Right renal pelvis (tissue), 4 donors: ENCODE measurements at regions not wholly inside any gene's neighbourhood (a gene's known extent, or its start where the extent isn't known, plus 50 kb on each side); places are given as distances from the start of the nearest gene placed in this dataset.

Source experiments
- DNase-seq, 4 donors: peaks; one replicate each; pipeline ENCODE4 v3.0.0-alpha.2; 2013; ENCODE audit warnings: low read depth in 4 of 4, low spot score in 3 of 4, missing footprints in 1 of 4

DNA sequence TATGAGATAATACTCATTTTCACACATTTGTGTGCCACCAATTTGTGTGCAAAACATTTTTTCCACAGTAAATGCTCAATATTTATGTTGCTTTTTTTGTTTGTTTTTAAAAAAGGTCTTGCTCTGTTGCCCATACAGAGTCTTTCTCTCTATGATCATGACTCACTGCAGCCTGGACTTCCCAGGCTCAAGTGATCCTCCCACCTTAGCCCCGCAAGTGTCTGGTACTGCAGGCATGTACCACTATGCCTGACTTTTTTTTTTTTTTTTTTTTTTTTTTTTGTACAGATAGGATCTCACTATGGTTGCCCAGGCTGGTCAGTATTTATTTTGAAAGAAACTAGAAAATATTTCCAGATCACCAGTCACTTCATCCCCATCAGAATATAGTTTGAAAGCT, 297.8 kb upstream of the GYPC start:
- DNase-seq, result no peak

DNA sequence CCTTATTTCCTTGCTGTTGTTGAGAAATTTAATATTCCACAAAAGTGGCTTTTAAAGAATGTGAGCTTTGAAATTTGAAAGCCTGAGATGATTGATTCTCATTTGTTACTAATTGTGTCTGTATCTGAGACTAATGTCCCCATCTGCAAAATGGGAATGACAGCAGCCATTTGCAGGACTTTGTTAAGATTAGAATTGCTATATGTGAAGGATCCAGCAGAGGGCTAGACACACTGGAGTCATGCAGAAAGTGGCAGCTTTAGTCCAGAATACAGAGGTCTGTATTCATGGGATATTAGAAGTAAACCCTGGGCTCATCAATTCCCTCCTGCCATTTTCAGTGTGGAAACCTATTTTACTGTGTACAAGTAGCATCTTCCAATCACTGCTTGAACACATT, 296.5 kb upstream of the GYPC start:
- no peak for DNase-seq

DNA sequence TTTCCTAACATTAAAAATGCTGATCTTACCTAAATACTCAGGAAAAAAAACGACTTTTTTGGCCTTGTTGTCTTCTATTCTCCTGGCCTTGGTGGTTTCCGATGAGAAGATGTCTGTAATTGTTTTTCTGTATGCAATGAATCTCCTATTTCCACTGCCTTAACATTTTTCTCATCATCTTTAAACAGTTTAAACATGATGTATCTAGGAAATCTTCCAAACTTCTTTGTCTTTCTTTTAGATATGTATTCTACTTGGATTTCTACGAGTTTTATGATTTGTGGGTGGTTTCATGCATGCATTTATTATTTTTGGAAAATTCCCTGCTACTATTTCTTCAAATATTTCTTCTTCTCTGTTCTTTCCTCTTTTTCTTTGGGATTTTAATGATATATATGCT, 288.6 kb upstream of the GYPC start:
- DNase-seq, result no peak

DNA sequence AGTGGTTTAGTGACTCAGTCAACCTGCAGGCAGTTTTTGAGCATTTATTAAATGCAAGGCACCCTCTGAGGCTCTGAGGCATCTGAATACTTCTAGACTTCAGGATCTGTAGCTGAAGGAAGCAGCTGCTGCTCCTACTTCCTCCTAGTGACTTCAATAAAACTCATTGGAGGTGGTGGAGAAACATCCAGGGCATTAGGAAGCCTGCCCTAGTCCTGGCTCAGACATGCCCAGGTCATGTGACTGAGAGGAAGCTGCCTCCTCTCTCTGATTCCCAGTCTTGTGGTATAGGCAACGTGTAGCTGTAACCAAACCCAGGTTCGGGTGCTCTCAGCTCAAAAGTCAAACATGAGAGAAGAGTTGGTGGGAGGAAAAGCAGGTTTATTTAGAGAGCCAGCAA, 287.2 kb upstream of the GYPC start:
- DNase-seq, result no peak

DNA sequence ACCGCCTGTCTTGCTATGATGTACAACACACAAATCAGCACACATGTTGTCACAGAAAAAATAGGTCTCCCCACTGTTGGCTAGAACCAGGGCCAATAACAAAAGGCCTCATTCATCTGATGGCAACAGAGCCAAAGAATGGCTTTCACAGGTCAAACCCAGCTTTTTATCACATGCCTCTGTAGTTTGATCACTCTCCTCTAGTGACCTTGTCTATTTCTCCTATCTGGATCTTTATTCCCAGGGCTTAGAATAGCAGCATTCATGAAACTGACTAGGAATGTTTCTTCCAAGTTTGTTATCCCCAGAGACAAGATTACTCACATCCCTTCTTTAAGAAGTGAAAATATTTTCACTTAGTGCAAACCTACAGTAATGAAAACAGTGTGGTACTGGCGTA, 285.8 kb upstream of the GYPC start:
- no peak for DNase-seq

DNA sequence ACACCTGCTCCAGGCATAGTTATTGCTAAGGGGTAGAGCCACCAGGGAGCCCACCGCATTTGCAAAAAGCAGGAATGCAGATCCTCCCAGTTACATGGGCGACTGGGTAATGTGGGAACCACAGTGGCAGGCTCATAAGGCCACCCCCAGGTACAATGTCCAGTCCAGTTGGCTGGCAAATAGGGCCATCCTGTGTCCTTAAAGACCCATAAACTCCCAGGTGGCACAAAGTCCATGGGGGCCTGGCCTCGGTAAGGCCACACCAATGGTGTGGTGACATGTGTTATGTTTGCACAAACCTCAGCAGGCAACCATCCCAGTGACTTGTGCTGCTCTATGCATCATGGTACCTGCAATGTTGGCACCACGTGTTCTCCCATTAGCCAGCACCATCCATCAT, 283.6 kb upstream of the GYPC start:
- no peak for DNase-seq

DNA sequence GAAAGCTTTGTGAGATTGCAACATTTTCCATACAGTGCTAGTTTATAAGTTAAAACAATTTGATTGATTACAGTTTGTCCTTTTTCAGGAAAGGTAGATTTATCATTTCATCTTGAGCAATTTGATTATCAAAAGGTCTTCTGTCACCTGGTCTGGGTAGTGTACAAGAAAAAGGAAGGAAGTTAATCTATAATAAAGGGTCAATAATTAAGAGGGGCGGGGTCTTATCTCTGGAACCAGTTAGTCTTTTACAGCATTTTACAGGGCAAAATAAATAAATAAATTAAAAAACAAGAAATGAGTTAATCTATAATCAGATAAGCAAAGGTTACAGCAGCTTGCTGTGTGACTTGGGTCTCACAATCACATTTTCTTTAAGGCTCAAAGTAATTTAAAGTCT, 277.8 kb upstream of the GYPC start:
- DNase-seq, result no peak

DNA sequence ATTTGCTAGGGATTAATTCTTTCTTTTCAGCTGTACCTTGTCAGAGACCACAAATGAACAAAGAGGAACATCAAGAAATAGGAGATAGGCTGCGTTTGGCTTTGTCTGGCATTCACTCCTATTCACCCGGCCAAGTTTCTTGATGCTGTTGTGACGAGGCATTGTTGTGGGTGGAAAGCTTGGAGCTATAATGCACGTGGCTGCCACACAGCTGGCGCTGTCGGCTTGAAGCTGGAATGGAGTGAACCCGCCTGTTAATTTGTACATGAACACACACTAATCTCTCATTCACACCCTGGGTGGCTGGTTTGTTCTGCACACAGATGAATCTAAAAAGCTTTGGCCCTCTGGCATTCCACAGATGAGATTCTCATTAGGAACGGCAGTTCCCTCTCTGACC, 274.9 kb upstream of the GYPC start:
- no peak for DNase-seq

DNA sequence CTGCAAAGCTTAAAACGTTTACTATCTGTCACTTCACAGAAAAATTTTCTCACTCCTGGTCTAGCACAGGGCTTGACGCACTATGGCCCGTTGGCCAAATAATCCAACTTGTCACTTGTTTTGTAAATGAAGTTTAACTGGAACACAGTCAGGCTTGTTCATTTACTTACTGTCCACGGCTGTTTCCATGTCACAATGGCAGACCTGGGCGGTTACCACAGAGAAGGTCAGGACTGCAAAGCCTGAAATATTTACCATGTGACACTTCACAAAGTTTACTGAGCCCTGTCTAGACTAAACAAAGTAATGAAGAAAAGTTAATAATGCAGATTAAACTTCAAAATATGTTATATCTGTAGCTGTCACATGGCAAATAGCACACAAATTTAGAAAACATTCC, 273.0 kb upstream of the GYPC start:
- no peak for DNase-seq

DNA sequence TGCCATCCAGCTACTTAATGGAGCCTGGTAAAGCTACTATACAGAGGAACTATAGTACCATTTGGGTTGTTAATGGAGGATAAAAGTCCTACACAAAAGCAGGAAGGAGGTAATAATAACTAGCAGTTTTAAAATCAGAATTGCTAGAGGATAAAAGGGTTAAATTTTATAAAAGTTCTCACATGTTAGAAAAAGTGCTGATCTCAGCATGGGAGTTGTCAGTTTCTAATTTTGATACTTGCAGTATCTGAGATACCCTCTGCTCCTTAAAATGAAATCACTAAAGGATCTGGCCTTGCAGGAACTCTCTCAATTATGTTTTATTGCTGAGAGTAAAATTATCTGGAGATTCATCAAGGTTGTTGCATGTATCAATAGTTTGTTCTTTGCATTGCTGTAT, 272.2 kb upstream of the GYPC start:
- DNase-seq, result no peak

DNA sequence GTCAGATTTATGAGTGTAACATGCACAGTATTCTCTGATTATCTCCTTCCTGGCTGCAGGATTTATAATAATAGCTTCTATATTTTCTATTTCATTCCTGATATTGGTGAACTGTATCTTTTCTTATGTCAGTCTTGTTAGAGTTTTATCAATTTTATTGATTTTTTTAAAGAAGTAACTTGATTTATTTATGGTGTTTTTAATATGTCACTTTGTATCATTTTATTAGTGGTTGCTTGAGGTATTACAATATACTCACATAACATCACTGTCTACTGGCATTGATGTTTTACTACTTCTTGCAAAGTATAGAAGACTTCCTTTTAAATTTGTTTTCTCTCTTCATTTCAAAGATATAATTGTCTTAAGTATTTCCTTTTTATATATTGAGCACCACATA, 270.5 kb upstream of the GYPC start:
- no peak for DNase-seq

DNA sequence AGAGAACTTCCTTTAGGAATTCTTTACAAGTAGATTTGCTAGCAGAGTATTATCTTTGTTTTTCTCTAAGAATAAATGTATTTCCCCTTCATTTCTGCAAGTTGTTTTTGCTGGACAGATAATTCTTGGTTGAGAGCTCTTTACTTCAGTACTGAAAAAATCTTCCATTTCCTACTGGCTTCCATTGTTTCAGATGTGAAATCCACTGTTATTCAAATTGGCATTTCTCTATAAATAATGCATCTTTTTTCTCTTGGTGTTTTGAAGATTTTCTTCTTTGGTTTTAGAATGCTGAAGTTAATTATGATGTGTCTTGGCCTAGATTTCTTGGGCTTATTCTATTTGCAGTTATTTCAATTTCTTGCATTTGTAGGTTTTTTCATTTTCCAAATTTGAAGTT, 270.0 kb upstream of the GYPC start:
- DNase-seq, result no peak

DNA sequence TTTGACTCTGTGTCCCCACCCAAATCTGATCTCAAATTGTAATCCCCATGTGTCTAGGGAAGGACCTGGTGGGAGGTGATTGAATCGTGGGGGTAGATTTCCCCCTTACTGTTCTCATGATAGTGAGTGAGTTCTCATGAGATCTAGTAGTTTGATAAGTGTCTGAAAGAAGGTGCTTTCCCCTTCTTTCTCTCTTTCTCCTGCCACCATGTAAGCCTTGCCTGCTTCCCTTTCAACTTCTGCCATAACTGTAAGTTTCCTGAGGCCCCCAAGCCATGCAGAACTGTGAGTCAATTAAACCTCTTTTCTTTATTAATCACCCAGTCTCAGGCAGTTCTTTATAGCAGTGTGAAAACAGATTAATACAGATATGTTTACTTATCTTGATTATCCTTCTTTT, 266.5 kb upstream of the GYPC start:
- no peak for DNase-seq

DNA sequence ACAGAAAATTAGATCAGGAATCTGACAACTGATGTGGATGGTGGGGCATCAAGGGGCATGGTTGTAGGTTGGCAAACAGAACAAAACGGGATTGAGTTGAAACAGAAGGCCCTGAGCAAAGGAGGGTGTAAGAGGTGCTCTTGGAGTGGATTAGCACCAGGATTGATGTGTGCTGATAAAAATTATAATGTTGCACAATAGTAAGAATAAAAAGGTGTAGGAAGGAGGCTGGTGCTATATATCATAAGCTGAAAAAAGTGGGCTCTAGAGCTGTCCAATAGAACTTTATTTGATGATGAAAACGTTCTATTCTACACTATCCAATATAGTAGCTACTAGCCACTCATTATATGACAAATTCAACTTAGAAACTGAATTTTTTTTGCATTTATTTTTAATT, 263.1 kb upstream of the GYPC start:
- no peak for DNase-seq

DNA sequence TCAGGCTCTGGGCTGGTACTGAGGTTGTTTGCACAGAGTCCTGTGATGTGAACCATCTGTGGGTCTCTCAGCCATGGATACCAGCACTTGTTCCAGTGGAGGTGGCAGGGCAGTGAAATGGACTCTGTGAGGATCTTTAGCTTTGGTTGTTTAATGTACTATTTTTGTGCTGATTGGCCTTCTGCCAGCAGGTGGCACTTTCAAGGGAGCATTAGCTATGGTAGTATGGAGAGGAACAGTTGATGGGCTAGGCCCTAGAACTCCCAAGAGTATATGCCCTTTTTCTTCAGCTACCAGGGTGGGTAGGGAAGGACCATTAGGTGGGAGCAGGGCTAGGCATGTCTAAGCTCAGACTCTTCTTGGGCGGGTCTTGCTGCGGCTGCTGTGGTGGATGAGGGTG, 257.0 kb upstream of the GYPC start:
- DNase-seq, result no peak

DNA sequence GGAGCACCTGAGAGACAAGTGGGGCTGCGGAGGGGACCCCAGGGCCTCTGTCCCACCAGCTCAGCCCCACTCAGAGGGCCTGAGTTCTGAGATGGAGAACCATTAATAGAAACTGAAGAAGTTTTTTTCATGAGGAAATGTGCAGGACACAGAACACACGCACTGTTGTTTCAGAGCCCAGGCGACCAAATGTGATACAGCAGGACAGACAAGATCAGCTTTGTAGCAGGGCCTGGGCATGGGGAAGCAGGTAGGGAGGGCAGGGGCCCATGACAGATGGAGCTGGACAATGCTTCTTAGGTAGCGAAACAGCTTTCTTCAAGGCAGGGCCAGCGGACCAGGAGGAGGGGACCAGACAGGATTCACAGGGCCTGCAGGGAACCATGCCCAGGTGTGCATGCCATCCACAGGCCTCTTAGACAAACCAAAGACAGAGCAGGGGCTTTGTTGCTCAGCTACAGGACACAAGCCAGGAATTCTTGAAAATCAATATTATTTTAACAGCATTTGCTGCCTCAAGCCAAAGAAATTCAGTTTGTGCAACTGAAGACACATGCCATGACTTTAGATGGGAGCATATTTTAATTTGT, 252.8 kb upstream of the GYPC start:
- no peak for DNase-seq

DNA sequence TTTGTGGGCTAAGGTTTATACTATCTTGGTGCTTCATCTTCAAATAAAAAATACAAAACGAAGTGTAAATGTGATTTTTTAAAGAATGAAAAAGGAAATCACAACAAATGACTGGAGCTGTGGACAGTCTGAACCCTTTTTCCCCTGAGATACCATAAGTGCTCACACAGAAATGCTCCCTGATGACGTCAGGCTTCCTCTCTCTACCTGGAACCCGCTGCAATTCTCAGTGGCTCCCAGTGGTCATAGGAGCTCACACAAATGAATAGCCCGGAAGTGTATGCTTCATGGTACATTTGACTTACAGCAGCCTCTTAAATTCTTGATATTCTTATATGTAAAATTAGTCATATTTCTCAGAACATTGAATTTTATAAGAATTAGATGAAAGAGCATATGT, 249.7 kb upstream of the GYPC start:
- DNase-seq, result no peak

DNA sequence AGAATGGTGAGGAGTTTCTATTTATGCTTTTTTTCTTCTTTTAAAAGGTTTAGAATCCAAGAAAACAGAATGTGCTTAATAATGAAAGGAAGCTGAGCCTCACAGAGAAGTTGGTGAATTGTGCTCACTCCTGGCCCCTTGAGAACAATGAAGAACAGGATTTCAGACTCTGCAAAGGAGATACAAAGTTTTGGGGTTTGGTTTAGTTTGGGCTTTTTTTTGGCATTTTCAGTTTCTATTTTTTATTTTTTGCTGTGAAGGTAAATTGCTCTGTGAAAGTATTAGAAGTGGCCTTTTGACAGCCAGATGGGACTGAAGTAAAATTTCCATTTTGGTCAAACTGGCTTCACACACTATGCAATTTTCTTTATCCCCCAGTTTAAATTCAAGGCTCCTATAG, 247.3 kb upstream of the GYPC start:
- DNase-seq, result no peak

DNA sequence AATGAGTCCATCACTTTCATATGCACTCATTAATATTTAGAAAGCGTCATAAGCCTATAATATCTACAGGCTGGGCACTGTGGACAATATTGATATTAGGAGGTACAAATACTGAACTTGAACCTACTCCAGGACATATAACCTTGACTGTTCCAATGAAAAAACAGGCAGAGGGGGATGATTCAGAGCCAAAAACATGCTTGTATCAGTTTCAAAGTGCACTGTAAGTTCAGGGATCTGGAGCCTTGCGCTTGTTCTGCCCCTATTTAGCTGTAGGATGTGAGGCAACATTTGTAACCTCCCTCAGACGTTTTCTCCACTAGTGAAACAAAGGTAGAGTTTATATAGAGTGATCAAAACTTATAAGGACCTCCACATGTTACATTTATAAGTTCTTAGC, 246.1 kb upstream of the GYPC start:
- DNase-seq, result no peak

DNA sequence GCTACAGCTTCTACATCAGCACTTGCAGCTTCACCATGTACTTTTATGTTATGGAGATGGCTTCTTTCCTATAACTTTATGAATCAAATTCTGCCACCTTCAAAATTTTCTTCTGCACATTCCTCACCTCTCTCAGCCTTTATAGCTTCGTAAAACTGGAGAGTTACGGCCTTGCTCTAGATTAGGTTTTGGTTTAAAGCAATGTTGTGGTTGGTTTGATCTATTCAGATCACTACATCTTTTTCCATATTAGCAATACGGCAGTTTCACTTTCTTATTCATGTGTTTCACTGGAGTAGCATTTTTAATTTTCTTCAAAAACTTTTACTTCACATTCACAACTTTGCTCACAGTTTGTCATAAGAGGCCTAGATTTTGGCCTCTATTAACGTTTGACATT, 242.9 kb upstream of the GYPC start:
- DNase-seq, result no peak

DNA sequence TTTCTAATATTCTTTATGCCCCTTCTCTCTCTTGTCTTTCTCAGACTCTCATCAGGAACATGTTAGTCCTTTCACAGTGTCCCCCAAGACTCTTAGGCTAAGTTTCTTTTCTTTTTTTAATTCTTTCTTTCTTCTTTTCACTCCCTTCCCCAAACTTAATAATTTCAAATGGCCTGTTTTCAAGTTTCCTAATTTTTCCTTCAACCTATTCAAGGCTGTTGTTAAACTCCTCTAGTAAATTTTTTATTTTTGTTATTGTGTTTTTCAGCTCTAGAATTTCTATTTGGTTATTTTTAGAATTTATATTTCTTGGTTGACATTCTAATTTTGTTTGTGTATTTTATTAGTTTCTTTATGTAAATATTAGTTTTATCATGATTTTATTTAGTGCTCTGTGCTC, 236.6 kb upstream of the GYPC start:
- no peak for DNase-seq

DNA sequence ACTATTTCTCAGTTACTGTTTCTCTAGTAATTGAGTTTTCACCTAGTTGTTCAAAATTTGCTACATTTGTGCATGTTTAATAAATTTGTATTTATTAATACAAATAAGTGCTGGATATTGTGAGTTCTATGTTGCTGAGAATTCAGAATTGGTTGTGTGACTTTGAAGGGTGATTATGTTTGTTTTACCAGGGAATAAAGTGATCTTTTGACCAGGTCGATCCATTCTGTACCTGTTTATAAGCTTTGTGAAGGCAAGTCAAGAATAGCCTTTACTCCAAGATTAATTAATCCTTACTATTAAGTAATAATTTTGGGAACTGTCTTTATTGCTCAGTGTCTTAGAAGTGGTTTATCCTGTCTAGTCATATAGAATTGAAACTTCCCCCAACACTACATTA, 230.0 kb upstream of the GYPC start:
- no peak for DNase-seq

DNA sequence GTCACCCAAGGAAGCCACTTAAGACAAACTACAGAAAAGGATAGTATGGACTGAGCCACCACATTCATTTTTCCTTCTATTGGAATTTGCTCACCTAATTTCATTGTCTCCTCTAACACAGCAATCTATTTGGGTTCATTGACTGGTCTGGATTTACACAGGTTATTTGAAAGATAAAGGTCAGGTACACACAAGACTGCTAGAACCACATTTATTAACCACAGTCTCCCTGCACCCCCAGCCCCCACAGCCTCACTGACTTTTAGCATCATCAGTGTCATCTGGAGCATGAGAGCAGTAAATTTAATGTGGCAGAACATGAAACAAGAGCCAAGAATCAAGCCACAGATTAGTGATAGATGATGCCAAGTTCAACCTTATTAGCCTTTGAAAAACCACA, 226.9 kb upstream of the GYPC start:
- no peak for DNase-seq

DNA sequence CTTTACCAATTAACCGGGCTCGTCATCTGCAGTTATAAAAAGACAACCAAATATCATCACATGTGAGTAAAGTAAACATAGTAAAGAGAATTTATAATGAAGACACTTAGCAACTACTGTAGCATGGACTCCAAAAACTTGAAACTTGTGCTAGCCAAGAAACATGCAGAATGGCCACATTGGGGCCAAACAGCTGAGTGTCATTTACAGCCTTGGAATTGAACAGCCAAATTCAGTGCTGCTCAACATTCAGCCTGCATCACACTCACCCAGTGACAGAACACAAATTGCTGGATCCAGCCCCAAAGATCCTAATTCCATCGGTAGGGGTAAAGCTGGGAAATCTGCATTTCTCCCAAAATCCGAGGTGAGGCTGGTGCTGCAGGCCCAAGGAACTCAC, 224.8 kb upstream of the GYPC start:
- DNase-seq, result no peak
